H9 (cell line): ENCODE measurements at regions not wholly inside any gene's neighbourhood (a gene's known extent, or its start where the extent isn't known, plus 50 kb on each side); places are given as distances from the start of the nearest gene placed in this dataset.

ENCODE experiments used
- DNase-seq: peaks from one replicate; pipeline ENCODE4 v3.0.0-alpha.2; 2017
- H2AFZ ChIP-seq: one replicate; pipeline ENCODE4 v1.6.1; 2013; ENCODE audit warnings: mild to moderate bottlenecking, low read length, control low read depth, moderate library complexity
- H2AK5ac ChIP-seq: 2 replicates; pipeline ENCODE4 v1.6.1; 2013; ENCODE audit warnings: low read length, control low read depth, mixed read lengths; ENCODE audit not compliant: insufficient read length
- H2BK120ac ChIP-seq: one replicate; pipeline ENCODE4 v1.6.1; 2013; ENCODE audit warnings: low read depth, mild to moderate bottlenecking, low read length, control low read depth, inconsistent platforms; ENCODE audit not compliant: poor library complexity, severe bottlenecking
- H2BK12ac ChIP-seq: 2 replicates; pipeline ENCODE4 v1.6.1; 2013; ENCODE audit warnings: low read length, control low read depth, mixed read lengths, low read depth; ENCODE audit not compliant: insufficient read length
- H2BK15ac ChIP-seq: 2 replicates; pipeline ENCODE4 v1.6.1; 2013; ENCODE audit warnings: low read depth, low read length, control low read depth
- H2BK20ac ChIP-seq: one replicate; pipeline ENCODE4 v1.6.1; 2013; ENCODE audit warnings: low read depth, mild to moderate bottlenecking, low read length, control low read depth, inconsistent platforms; ENCODE audit not compliant: poor library complexity, severe bottlenecking
- H2BK5ac ChIP-seq: 2 replicates; pipeline ENCODE4 v1.6.1; 2013; ENCODE audit warnings: low read length, control low read depth, mixed read lengths; ENCODE audit not compliant: insufficient read length
- H3K14ac ChIP-seq: 2 replicates; pipeline ENCODE4 v1.6.1; 2013; ENCODE audit warnings: low read length, control low read depth; ENCODE audit not compliant: insufficient read depth
- H3K18ac ChIP-seq: 2 replicates; pipeline ENCODE4 v1.6.1; 2013; ENCODE audit warnings: low read depth, mild to moderate bottlenecking, mixed read lengths, low read length, control low read depth; ENCODE audit not compliant: insufficient read length
- H3K23ac ChIP-seq: 2 replicates; pipeline ENCODE4 v1.6.1; 2013; ENCODE audit warnings: low read length, control low read depth, mixed read lengths, low read depth; ENCODE audit not compliant: insufficient read length
- H3K23me2 ChIP-seq: 2 replicates; pipeline ENCODE4 v1.6.1; 2013; ENCODE audit warnings: low read depth, mild to moderate bottlenecking, mixed read lengths, low read length, control low read depth; ENCODE audit not compliant: insufficient read length, poor library complexity, severe bottlenecking
- H3K27ac ChIP-seq: 2 replicates; pipeline ENCODE4 v1.5.1; 2013; ENCODE audit warnings: low read length, control low read depth, mixed read lengths, low read depth; ENCODE audit not compliant: insufficient read length
- H3K27me3 ChIP-seq: 2 replicates; pipeline ENCODE4 v1.6.1; 2013; ENCODE audit warnings: low read length, control low read depth, inconsistent platforms; ENCODE audit not compliant: insufficient read depth
- H3K4ac ChIP-seq: 2 replicates; pipeline ENCODE4 v1.6.1; 2013; ENCODE audit warnings: low read depth, mild to moderate bottlenecking, control low read depth, inconsistent platforms, low read length, moderate library complexity
- H3K4me1 ChIP-seq: 2 replicates; pipeline ENCODE4 v1.6.1; 2013; ENCODE audit warnings: low read length, control low read depth, inconsistent platforms; ENCODE audit not compliant: insufficient read depth
- H3K4me2 ChIP-seq: 2 replicates; pipeline ENCODE4 v1.6.1; 2013; ENCODE audit warnings: low read length, control low read depth, mixed read lengths; ENCODE audit not compliant: insufficient read length, insufficient read depth
- H3K56ac ChIP-seq: 2 replicates; pipeline ENCODE4 v1.6.1; 2013; ENCODE audit warnings: low read depth, mild to moderate bottlenecking, mixed read lengths, low read length, control low read depth; ENCODE audit not compliant: insufficient read length
- H3K79me1 ChIP-seq: 2 replicates; pipeline ENCODE4 v1.6.1; 2013; ENCODE audit warnings: low read depth, mild to moderate bottlenecking, moderate library complexity, low read length, control low read depth, inconsistent platforms; ENCODE audit not compliant: insufficient read depth, poor library complexity, severe bottlenecking
- H3K79me2 ChIP-seq: 2 replicates; pipeline ENCODE4 v1.6.1; 2013; ENCODE audit warnings: low read length, control low read depth, inconsistent platforms; ENCODE audit not compliant: insufficient read depth
- H3K9ac ChIP-seq: 2 replicates; pipeline ENCODE4 v1.6.1; 2013; ENCODE audit warnings: low read length, control low read depth, mixed read lengths; ENCODE audit not compliant: insufficient read length; ENCODE audit errors: extremely low read depth
- H3K9me3 ChIP-seq: one replicate; pipeline ENCODE4 v1.6.1; 2013; ENCODE audit warnings: low read depth, low read length, inconsistent platforms; ENCODE audit not compliant: control insufficient read depth
- H3T11ph ChIP-seq: one replicate; pipeline ENCODE4 v1.6.1; 2013; ENCODE audit warnings: mild to moderate bottlenecking, low read length, control low read depth, inconsistent platforms
- H4K20me1 ChIP-seq: one replicate; pipeline ENCODE4 v1.6.1; 2013; ENCODE audit not compliant: control insufficient read depth, insufficient read length, insufficient read depth
- H4K5ac ChIP-seq: 2 replicates; pipeline ENCODE4 v1.6.1; 2013; ENCODE audit warnings: low read depth, mild to moderate bottlenecking, mixed read lengths, low read length, control low read depth; ENCODE audit not compliant: insufficient read length
- H4K8ac ChIP-seq: replicated peaks from 2 replicates; pipeline ENCODE4 v1.6.1; 2013; ENCODE audit warnings: low read length, control low read depth, mixed read lengths, low read depth; ENCODE audit not compliant: insufficient read length
- H4K91ac ChIP-seq: 2 replicates; pipeline ENCODE4 v1.6.1; 2013; ENCODE audit warnings: low read depth, mild to moderate bottlenecking, moderate library complexity, mixed read lengths, low read length, control low read depth; ENCODE audit not compliant: insufficient read length
- H3K27ac Mint-ChIP-seq, 3 experiments: 2 replicates in 2 of 3; 3 replicates in 1 of 3; pipeline ENCODE4 v1.8.0; 2020 to 2021; ENCODE audit warnings: mixed read lengths in 3 of 3, mild to moderate bottlenecking in 1 of 3, moderate library complexity in 1 of 3
- H3K27me3 Mint-ChIP-seq: 2 replicates; pipeline ENCODE4 v1.8.0; 2021; ENCODE audit warnings: low read depth, mild to moderate bottlenecking, moderate library complexity, mixed read lengths
- H3K36me3 Mint-ChIP-seq, 3 experiments: 2 replicates in 2 of 3; 3 replicates in 1 of 3; pipeline ENCODE4 v1.8.0; 2020 to 2021; ENCODE audit warnings: low read depth in 3 of 3, mixed read lengths in 3 of 3; ENCODE audit not compliant: insufficient read depth in 1 of 3
- H3K4me1 Mint-ChIP-seq, 2 experiments: 2 replicates each; pipeline ENCODE4 v1.8.0; 2020; ENCODE audit warnings: mixed read lengths in 2 of 2
- H3K4me3 Mint-ChIP-seq, 2 experiments: 2 replicates in 1 of 2; 3 replicates in 1 of 2; pipeline ENCODE4 v1.8.0; 2020 to 2021; ENCODE audit warnings: mild to moderate bottlenecking in 2 of 2, mixed read lengths in 2 of 2, moderate library complexity in 1 of 2
- H3K9me3 Mint-ChIP-seq, 2 experiments: 2 replicates in 1 of 2; 3 replicates in 1 of 2; pipeline ENCODE4 v1.8.0; 2020; ENCODE audit warnings: mild to moderate bottlenecking in 2 of 2, mixed read lengths in 2 of 2, moderate library complexity in 1 of 2
- WGBS: extraction: QIAGEN DNeasy Blood & Tissue Kit; methylation state at CpG from one replicate; pipeline ENCODE4 v1.1.7; 2013; ENCODE audit warnings: missing lambda C conversion rate, low lambda C conversion rate, mixed read lengths; ENCODE audit not compliant: insufficient read length; ENCODE audit errors: extremely low coverage; 5-methylcytosine and 5-hydroxymethylcytosine counted together
- TF ChIP-seq, protein P1 (sequence below): fragments of 200-600 bp; sonication (generic); conservative IDR thresholded peaks from 3 replicates; pipeline ENCODE4 v1.8.0; 2021; ENCODE audit warnings: antibody characterized with exemption, mild to moderate bottlenecking

DNA sequence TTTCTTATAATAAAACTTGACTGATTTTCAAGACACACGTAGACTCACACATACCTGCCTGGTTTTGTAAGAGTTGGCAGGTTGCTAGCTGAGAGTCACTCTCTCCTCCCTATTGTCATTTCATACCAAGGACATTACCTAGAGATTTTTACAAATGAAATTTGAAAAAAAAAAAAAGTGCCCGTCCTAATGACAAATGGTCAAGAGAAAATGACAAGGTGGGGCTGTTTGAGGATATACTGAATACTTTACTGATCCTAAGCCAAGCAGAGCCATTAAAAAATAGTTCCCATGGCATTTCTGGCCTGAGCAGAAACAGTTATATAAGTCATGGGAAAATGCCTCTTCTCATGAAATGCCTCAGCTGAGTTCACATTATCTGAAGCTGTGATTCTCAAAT, 150.2 kb downstream of the DYRK2 start:
- no CpG with 5 or more reads among the region's 2 CpGs for WGBS
- Histone ChIP-seq H2BK20ac (no peak overlapping the region), H4K20me1 (no peaks in the 10 kb centered on the region), H4K8ac (no peak overlapping the region), H3K27ac (no peak overlapping the region), H3K23ac (no peak overlapping the region), H3K4ac (no peak overlapping the region), H3K14ac (no peak overlapping the region), H3T11ph (no peak overlapping the region), H3K27me3 (no peaks in the 10 kb centered on the region), H2BK12ac (no peak overlapping the region), H2BK5ac (no peak overlapping the region), H4K5ac (no peak overlapping the region), H3K23me2 (no peaks in the 10 kb centered on the region), H3K9me3 (no peaks in the 10 kb centered on the region), H3K18ac (no peak overlapping the region), H3K79me2 (no peaks in the 10 kb centered on the region), H3K9ac (no peak overlapping the region), H2BK15ac (no peak overlapping the region), H3K4me2 (no peak overlapping the region), H3K79me1 (no peaks in the 10 kb centered on the region), H3K56ac (no peak overlapping the region), H3K4me1 (peaks cover 5% of the 10 kb centered on the region; the same call in 1 of the 2 replicates), H2AFZ (no peak overlapping the region), H2AK5ac (no peak overlapping the region), H4K91ac (no peak overlapping the region), H2BK120ac (no peak overlapping the region)
- no peaks in the 10 kb centered on the region for H3K27me3 Mint-ChIP-seq
- H3K9me3 Mint-ChIP-seq: no peaks in the 10 kb centered on the region
- TF ChIP-seq, protein P1, sequence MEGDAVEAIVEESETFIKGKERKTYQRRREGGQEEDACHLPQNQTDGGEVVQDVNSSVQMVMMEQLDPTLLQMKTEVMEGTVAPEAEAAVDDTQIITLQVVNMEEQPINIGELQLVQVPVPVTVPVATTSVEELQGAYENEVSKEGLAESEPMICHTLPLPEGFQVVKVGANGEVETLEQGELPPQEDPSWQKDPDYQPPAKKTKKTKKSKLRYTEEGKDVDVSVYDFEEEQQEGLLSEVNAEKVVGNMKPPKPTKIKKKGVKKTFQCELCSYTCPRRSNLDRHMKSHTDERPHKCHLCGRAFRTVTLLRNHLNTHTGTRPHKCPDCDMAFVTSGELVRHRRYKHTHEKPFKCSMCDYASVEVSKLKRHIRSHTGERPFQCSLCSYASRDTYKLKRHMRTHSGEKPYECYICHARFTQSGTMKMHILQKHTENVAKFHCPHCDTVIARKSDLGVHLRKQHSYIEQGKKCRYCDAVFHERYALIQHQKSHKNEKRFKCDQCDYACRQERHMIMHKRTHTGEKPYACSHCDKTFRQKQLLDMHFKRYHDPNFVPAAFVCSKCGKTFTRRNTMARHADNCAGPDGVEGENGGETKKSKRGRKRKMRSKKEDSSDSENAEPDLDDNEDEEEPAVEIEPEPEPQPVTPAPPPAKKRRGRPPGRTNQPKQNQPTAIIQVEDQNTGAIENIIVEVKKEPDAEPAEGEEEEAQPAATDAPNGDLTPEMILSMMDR: no peak
- no peak overlapping the region for H3K27ac Mint-ChIP-seq
- no peaks in the 10 kb centered on the region for H3K36me3 Mint-ChIP-seq
- no peak overlapping the region for H3K4me3 Mint-ChIP-seq
- peaks cover 0 to 13% of the 10 kb centered on the region in 2 experiments; a peak in 3 of 4 replicates for H3K4me1 Mint-ChIP-seq
- no peak for DNase-seq
